ENCODE measurements at regions not wholly inside any gene's neighbourhood (a gene's known extent, or its start where the extent isn't known, plus 50 kb on each side); places are given as distances from the start of the nearest gene placed in this dataset.

- TF ChIP-seq, protein P1, sequence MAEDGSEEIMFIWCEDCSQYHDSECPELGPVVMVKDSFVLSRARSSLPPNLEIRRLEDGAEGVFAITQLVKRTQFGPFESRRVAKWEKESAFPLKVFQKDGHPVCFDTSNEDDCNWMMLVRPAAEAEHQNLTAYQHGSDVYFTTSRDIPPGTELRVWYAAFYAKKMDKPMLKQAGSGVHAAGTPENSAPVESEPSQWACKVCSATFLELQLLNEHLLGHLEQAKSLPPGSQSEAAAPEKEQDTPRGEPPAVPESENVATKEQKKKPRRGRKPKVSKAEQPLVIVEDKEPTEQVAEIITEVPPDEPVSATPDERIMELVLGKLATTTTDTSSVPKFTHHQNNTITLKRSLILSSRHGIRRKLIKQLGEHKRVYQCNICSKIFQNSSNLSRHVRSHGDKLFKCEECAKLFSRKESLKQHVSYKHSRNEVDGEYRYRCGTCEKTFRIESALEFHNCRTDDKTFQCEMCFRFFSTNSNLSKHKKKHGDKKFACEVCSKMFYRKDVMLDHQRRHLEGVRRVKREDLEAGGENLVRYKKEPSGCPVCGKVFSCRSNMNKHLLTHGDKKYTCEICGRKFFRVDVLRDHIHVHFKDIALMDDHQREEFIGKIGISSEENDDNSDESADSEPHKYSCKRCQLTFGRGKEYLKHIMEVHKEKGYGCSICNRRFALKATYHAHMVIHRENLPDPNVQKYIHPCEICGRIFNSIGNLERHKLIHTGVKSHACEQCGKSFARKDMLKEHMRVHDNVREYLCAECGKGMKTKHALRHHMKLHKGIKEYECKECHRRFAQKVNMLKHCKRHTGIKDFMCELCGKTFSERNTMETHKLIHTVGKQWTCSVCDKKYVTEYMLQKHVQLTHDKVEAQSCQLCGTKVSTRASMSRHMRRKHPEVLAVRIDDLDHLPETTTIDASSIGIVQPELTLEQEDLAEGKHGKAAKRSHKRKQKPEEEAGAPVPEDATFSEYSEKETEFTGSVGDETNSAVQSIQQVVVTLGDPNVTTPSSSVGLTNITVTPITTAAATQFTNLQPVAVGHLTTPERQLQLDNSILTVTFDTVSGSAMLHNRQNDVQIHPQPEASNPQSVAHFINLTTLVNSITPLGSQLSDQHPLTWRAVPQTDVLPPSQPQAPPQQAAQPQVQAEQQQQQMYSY (CRISPR knock-in tag; IDR thresholded peaks at IDR 0.05), result no peak
- TF ChIP-seq SMAD9 (CRISPR knock-in tag; IDR thresholded peaks at IDR 0.05) (no peak), HMG20A (CRISPR knock-in tag; IDR thresholded peaks at IDR 0.05; ENCODE audit: borderline replicate concordance) (no peak), MED1 (CRISPR knock-in tag; IDR thresholded peaks at IDR 0.05) (no peak), TOPORS (CRISPR knock-in tag; IDR thresholded peaks at IDR 0.05) (no peak), ZNF513 (CRISPR knock-in tag; conservative IDR thresholded peaks at IDR 0.05) (no peak), ZNF792 (CRISPR knock-in tag; IDR thresholded peaks at IDR 0.05) (no peak), KLF6 (CRISPR knock-in tag; IDR thresholded peaks at IDR 0.05) (no peak), ZNF224 (CRISPR knock-in tag; IDR thresholded peaks at IDR 0.05) (no peak)
- TF ChIP-seq, protein P2, sequence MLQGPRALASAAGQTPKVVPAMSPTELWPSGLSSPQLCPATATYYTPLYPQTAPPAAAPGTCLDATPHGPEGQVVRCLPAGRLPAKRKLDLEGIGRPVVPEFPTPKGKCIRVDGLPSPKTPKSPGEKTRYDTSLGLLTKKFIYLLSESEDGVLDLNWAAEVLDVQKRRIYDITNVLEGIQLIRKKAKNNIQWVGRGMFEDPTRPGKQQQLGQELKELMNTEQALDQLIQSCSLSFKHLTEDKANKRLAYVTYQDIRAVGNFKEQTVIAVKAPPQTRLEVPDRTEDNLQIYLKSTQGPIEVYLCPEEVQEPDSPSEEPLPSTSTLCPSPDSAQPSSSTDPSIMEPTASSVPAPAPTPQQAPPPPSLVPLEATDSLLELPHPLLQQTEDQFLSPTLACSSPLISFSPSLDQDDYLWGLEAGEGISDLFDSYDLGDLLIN (CRISPR knock-in tag; IDR thresholded peaks at IDR 0.05; ENCODE audit: borderline replicate concordance), result no peak
Observed at GRCh38 chr18:29140590-29140989, 963.7 kb upstream of the CDH2 start (continued).
